Body of pancreas (tissue), 4 donors: ENCODE measurements at regions not wholly inside any gene's neighbourhood (a gene's known extent, or its start where the extent isn't known, plus 50 kb on each side); places are given as distances from the start of the nearest gene placed in this dataset.

Experiments
- ATAC-seq: fragments of 150-250 bp; one replicate; pipeline ENCODE4 v1.9.1; 2016
- DNase-seq, 4 donors: peaks; one replicate each; pipeline ENCODE4 v3.0.0-alpha.2; 2019
- H3K27ac ChIP-seq, 4 donors: fragments of 200-600 bp; sonication (generic); 1 replicate in 3 of 4; 2 replicates in 1 of 4; pipeline versions ENCODE4 v1.5.1 to v1.6.1; 2016 to 2019; ENCODE audit warnings: mild to moderate bottlenecking in 1 of 4, mixed read lengths in 1 of 4, moderate library complexity in 1 of 4
- H3K27me3 ChIP-seq, 2 donors: fragments of 200-600 bp; sonication (generic); one replicate each; pipeline ENCODE4 v1.6.0; 2016; ENCODE audit warnings: mild to moderate bottlenecking in 1 of 2
- H3K36me3 ChIP-seq, 2 donors: fragments of 200-600 bp; sonication (generic); replicated peaks in 1 of 2; 2 replicates each; pipeline ENCODE4 v1.5.1; 2016; ENCODE audit warnings: low read depth in 2 of 2; ENCODE audit not compliant: insufficient read depth in 1 of 2
- H3K4me1 ChIP-seq: fragments of 200-600 bp; sonication (generic); one replicate; pipeline ENCODE4 v1.6.0; 2016
- H3K4me3 ChIP-seq, 2 donors: fragments of 200-600 bp; sonication (generic); 1 replicate in 1 of 2; 2 replicates in 1 of 2; pipeline ENCODE4 v1.5.1; 2016 to 2019
- H3K9me3 ChIP-seq, 3 donors: fragments of 200-600 bp; sonication (generic); 1 replicate in 2 of 3; 2 replicates in 1 of 3; pipeline ENCODE4 v1.5.1; 2016
- CTCF ChIP-seq, 7 experiments: fragments of 450-650 bp in 4 of 7; fragments of 200-600 bp in 3 of 7; sonication (generic) in 3 of 7; IDR thresholded peaks; one replicate each; pipeline ENCODE4 v1.5.1; 2016 to 2019; ENCODE audit warnings: antibody characterized with exemption in 7 of 7
- POLR2A ChIP-seq, 3 donors: fragments of 450-650 bp; IDR thresholded peaks; one replicate each; pipeline ENCODE4 v1.6.1; 2016; ENCODE audit warnings: antibody characterized with exemption in 3 of 3, mild to moderate bottlenecking in 2 of 3
- WGBS, 2 donors: methylation state at CpG; one replicate each; pipeline ENCODE4 v1.1.5; 2017; 5-methylcytosine and 5-hydroxymethylcytosine counted together
- intact Hi-C: fragments of 100-400 bp; cut with DNase I; formaldehyde crosslinking; loops from one replicate; pipeline ENCODE4 v1.15.1; 2023

DNA sequence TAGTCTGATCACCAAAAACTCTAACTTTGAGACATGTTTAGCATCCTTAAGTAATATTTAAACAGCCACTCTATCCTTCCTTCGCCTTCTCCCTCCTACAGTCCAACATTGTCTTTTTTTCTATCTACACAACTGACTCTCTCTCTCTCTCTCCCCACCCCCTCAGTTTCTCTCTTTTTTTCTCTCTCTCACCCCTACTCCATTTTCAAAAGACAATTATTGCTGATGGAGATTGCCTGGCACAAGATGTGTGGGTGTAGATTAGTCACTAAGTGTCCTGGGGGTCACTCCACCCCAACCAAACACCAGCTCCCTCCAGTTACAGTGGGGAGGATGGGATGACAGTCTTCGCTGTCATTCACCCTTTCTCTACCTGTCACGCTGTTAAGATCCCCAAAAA lies 94.5 kb upstream of the NFIA start:
- TF ChIP-seq CTCF (IDR thresholded peaks at IDR 0.05) (no peak), POLR2A (IDR thresholded peaks at IDR 0.05) (no peak)
- no peaks in the 10 kb centered on the region for H3K27me3 ChIP-seq
- H3K4me1 ChIP-seq = no peaks in the 10 kb centered on the region
- no peak overlapping the region for H3K27ac ChIP-seq
- ATAC-seq (no peak), DNase-seq (no peak)
- H3K9me3 ChIP-seq = no peaks in the 10 kb centered on the region
- 90 to 96% methylated on average over 3 of the region's 3 CpGs for WGBS, 2 donors
- no peak overlapping the region for H3K4me3 ChIP-seq
- no peaks in the 10 kb centered on the region for H3K36me3 ChIP-seq
- intact Hi-C loops = no loop called here

DNA sequence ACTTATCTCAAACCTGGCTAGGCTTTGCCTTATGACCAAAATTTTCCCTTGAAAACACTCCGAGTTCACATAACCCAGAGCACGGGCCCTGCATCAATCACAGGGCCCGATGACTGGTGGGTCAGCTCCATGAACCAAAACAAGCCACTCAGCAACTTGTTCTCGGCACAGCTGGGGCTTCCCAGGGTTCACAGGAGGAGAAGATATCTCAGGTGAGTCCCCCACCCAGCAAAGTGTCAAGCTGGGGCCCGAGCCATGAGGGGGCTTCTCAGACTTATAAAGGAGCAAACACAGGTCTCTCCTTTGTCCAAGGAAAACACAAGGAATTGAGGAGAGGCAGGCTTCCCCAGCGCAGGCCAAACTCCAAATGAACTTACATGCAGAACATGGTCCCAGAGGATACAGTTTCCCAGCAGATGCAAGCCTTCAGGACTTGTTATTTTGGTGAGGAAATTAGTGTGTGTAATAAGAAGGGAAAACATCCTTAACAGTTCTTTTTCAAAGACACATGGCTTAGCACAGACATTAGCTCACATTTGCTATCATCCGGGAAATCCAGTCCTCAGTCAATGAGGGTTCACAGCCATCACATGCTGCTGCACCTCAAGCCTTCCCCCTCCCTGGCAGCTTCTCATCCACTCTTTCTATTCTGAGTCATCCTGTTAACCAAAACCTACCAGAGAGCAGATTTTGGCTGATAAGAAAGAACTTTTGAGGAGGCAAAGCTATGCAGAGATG lies 98.1 kb upstream of the NFIA start:
- DNase-seq (peak in 3 of 4 donors; percentile 13 to 42 (median 17)), ATAC-seq (peak; percentile 55)
- H3K27ac ChIP-seq = peak overlapping the region in 1 of 4 donors; percentile 12
- intact Hi-C loops = no loop called here
- TF ChIP-seq POLR2A (IDR thresholded peaks at IDR 0.05) (no peak), CTCF (IDR thresholded peaks at IDR 0.05) (no peak)
- WGBS, 2 donors = 55 to 66% methylated on average over 5 to 7 of the region's 7 CpGs
- H3K4me3 ChIP-seq = no peak overlapping the region
- H3K27me3 ChIP-seq = no peaks in the 10 kb centered on the region
- no peaks in the 10 kb centered on the region for H3K9me3 ChIP-seq
- no peaks in the 10 kb centered on the region for H3K36me3 ChIP-seq
- no peaks in the 10 kb centered on the region for H3K4me1 ChIP-seq

DNA sequence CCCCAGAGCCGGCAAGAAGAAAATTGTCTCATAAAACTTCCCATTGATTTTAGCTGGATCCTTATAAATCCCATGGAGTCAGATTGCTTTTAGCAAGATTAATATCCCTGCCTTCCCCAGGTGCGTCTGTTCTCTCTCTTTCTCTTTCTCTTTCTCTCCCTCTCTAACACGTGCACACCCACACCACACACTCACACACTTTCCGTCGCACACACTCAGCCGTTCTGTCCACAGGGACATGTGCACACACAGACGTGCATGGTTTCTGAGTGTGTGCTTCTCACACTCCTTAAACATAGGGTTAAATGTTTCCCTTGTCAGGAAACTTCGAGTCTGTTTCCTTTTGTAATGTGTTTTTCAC lies 98.7 kb upstream of the NFIA start:
- Histone ChIP-seq H3K27me3 (no peaks in the 10 kb centered on the region), H3K4me1 (no peaks in the 10 kb centered on the region), H3K36me3 (no peaks in the 10 kb centered on the region), H3K4me3 (no peak overlapping the region), H3K27ac (no peak overlapping the region), H3K9me3 (no peaks in the 10 kb centered on the region)
- intact Hi-C loops = no loop called here
- ATAC-seq (no peak), DNase-seq (no peak)
- TF ChIP-seq POLR2A (IDR thresholded peaks at IDR 0.05) = no peak
- TF ChIP-seq CTCF (IDR thresholded peaks at IDR 0.05) = no peak
- 59 to 67% methylated on average over 8 of the region's 8 CpGs for WGBS, 2 donors

DNA sequence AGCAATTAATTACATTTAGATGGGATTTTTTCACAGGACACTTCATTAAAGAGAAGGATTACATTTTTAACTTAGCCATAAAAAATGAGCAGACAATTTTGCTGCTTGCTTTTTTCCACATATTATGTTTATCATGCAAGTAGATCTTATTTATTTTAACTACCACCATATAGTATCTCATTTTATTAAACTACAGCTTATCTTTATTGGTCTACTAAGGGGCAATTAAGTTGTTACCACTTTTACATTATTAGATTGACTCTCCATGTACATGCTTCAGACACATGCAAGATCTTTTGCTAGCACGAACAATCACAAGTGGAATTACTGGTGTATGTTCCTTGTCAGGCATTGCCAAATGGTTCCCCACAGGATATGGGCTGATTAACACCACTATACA lies 99.8 kb upstream of the NFIA start:
- WGBS, 2 donors = 71 to 90% methylated on average over 1 of the region's 1 CpG
- H3K4me3 ChIP-seq = no peak overlapping the region
- H3K4me1 ChIP-seq = no peaks in the 10 kb centered on the region
- H3K27ac ChIP-seq = no peak overlapping the region
- TF ChIP-seq CTCF (IDR thresholded peaks at IDR 0.05) (no peak), POLR2A (IDR thresholded peaks at IDR 0.05) (no peak)
- H3K27me3 ChIP-seq = no peaks in the 10 kb centered on the region
- H3K9me3 ChIP-seq = no peaks in the 10 kb centered on the region
- ATAC-seq (no peak), DNase-seq (no peak)
- intact Hi-C loops = no loop called here
- no peaks in the 10 kb centered on the region for H3K36me3 ChIP-seq

GRCh38 chr1:60981357-60981756 lies 101.0 kb upstream of the NFIA start:
- intact Hi-C loops = no loop called here
- Histone ChIP-seq H3K36me3 (no peaks in the 10 kb centered on the region), H3K4me1 (no peaks in the 10 kb centered on the region), H3K27me3 (no peaks in the 10 kb centered on the region), H3K4me3 (no peak overlapping the region), H3K27ac (no peak overlapping the region), H3K9me3 (no peaks in the 10 kb centered on the region)
- DNase-seq = no peak
- TF ChIP-seq CTCF (IDR thresholded peaks at IDR 0.05) (no peak), POLR2A (IDR thresholded peaks at IDR 0.05) (no peak)
- 91 to 95% methylated on average over 1 of the region's 1 CpG for WGBS, 2 donors
- ATAC-seq = no peak
